ENCODE measurements at regions not wholly inside any gene's neighbourhood (a gene's known extent, or its start where the extent isn't known, plus 50 kb on each side); places are given as distances from the start of the nearest gene placed in this dataset.

DNA sequence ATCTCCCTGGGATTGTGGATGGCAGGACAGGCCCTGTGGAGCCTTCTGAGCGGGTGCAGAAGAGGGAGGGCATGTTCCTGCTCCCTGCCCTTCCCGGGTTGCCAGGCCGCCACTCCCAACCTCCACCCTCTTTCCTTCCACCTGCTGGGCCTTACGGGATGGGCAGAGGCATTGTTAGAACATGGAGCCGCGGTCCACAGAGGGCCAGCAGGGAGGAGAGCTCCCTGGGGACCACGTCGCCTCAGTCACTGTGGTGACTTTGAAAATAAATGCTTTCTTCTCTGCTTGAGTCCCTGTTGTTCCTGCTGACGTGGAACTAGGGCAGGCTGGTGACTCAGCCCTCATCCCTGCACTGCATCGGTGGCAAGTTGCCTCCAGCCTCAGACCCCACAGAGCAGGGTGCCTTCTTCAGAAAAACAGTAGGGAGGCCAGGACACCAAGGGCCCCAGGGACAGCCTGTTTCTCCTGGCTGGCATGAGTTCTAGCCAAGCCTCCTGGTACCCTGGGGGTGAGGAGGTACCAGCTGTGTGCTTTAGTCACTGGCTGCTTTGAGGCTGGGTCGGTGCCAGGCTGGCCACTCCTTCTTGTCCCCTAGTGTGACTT, 224.9 kb downstream of the SEC14L1 start:
- DNase-seq = peak; percentile 40

DNA sequence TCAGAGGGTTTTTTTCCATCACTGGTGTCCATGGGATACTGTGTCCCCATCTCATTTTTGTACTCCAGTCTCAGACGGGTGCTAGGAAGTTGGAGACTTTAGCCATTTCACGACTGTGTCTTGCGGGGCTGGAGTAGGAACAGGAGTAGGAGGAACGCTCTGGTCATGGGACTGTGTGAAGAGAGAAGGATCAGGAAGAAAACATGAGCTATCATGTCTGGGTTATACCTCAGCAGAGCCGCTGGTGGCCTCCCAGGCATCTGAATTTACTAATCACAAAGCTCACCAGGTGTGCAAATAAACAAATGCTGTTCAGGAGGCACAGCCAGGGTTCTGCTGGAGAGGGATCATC, 225.4 kb downstream of the SEC14L1 start:
- peak; percentile 17 for DNase-seq

DNA sequence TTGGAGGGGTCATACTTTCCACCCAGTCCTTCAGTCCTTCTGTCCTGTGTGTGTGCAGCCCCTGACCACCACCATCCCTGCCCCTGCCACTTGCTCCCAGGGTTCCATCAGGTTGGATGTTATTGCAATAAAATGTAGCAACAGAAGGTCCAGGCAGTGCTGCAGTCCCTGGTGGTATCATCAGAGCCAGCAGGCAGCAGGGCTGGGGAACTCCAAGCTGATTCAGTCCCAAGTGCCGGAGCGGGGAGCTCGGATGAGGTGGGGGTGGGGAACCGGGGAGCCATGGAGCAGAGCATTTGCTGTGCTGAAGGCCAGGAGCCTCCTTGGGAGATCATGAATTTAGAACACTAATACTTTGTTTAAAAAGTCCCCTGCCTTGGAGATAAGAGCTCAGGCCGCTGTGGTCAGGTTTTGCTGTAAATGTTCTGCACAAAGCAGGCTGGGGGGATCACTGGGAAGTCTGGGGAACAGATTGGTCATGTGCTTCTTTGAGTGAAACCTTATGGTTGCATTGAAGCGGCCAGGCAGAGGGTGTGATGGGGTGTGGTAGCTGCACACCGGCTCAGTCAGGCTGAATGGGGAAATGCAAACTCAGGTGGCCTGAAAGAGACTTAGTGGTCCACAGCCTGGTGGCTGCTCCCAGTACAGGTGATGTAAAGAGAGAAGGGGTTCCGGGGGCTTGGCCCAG, 225.9 kb downstream of the SEC14L1 start:
- peak; percentile 11 for DNase-seq

DNA sequence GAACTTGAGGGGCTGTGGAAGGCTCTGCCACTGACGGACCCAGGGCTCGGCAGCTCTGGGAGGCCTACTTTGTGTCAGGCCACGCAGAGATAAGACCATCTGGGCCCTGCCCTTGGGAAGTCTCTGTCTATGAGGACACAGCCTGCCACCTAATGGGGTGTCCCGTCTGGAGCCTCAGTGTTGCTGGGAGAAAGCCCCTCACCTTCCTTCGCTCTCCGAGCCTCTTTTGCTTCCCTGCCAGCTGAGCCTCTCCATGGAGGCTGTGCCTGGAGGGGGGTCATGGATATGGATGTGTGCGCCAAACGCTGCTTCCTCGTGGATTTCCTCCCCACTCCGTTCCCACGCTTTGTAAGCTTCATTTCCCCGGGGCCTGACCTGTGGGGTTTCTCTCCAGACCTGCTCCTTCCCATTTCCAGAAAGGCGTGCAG, 228.8 kb downstream of the SEC14L1 start:
- DNase-seq = no peak

DNA sequence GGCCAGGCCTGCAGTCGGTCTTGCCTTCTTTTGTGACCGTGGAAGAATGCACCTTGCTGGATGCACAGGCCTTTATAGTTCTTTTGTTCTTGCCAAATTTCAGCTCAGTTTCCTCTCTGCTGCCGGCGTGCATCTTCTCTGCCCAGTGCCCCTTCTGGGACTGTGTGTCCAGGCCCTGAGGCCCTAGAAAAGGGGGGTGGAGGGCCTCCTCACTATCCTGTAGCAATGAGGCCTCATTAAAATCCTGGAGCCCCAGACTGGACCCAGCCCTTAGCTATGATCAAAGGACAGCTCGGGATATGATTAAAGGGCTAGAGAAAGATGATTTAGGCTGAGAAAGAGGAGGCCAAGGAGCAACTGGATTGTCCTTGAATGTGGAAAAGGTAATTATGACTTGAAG, 229.8 kb downstream of the SEC14L1 start:
- peak; percentile 16 for DNase-seq

DNA sequence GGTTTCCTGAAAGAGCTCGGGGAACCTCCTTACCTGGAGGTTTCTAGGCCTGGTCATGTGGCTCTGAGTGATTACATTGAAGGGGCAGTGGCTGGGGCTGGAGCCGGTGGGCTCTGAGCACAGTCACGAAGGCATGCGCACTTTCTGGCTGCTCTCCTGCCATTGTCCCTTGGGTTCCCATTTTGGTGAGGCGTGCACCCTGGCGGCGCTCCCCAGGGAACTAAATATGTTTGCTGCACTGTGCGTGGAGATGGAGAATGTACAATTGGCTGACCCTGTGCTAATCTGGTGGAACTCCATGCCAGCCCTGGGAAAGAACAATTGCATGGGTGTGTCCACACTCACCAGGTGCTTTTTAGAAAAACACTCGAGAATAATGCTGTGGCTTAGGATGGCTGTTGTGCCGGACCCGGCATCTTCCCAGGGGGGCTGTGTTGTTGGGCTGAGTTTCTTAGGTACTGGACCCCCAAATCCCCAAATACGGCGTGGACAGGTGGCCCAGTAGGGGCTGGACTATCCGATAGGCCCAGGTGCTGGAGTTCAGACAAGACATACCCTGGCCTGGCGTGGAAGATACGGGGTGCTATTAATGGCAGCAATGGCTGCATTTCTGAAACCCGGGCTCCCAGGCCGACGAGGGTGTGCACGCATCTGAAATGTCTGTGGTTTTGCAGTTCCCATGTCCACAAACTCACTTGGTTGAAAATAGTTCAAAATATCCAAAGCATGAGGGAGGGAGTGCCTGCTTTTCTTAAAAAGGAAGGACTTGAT, 230.5 kb downstream of the SEC14L1 start:
- peak; percentile 9 for DNase-seq

DNA sequence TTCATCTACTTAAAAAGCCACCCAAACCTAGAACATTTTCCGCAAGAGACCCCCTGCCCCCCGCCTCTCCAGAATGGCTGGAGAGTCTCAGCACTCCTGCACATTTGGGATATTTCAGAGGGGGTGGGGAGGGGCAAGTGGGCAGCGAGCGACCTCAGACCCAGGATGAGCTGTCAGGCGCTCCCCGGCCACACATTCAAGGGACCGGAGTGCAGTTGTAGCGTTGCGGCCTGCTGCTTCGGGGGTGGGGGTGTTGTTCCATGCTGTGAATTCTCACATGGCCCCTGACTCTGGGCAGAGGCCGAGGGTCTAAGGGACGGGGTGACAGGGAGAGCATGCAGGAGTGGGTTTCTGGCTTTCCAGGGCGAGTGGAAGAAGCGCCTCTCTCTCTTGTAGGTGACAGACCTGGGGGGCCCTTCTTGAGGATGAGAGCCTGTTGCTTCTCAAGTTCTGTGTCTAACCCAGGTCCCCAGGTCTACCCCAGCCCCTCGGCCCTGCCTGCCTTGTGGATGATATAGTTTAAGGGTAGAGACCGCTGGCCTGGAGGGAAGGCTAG, 231.2 kb downstream of the SEC14L1 start:
- no peak for DNase-seq

DNA sequence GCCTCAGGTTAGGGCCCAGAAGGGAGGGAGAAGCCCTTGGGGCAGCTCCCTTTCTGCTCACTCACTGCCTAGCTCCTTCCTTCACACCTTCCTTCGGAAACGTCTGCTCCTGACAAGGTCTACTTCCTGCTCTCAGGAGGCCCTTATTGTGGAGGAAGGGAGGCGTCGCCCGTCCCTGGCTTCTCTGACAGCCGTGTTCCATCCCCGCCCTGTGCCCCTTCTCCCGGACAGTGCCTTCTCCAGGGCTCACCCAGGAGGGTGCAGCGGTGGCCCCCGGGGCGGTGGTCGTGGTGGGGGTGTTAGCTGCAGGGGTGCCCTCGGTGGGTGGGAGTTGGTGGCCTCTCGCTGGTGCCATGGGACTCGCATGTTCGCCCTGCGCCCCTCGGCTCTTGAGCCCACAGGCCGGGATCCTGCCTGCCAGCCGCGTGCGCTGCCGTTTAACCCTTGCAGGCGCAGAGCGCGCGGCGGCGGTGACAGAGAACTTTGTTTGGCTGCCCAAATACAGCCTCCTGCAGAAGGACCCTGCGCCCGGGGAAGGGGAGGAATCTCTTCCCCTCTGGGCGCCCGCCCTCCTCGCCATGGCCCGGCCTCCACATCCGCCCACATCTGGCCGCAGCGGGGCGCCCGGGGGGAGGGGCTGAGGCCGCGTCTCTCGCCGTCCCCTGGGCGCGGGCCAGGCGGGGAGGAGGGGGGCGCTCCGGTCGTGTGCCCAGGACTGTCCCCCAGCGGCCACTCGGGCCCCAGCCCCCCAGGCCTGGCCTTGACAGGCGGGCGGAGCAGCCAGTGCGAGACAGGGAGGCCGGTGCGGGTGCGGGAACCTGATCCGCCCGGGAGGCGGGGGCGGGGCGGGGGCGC, 231.9 kb downstream of the SEC14L1 start:
- peak; percentile 82 for DNase-seq

DNA sequence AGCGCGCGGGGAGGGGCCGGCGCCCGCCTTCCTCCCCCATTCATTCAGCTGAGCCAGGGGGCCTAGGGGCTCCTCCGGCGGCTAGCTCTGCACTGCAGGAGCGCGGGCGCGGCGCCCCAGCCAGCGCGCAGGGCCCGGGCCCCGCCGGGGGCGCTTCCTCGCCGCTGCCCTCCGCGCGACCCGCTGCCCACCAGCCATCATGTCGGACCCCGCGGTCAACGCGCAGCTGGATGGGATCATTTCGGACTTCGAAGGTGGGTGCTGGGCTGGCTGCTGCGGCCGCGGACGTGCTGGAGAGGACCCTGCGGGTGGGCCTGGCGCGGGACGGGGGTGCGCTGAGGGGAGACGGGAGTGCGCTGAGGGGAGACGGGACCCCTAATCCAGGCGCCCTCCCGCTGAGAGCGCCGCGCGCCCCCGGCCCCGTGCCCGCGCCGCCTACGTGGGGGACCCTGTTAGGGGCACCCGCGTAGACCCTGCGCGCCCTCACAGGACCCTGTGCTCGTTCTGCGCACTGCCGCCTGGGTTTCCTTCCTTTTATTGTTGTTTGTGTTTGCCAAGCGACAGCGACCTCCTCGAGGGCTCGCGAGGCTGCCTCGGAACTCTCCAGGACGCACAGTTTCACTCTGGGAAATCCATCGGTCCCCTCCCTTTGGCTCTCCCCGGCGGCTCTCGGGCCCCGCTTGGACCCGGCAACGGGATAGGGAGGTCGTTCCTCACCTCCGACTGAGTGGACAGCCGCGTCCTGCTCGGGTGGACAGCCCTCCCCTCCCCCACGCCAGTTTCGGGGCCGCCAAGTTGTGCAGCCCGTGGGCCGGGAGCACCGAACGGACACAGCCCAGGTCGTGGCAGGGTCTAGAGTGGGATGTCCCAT, 232.8 kb downstream of the SEC14L1 start:
- DNase-seq = peak; percentile 87

DNA sequence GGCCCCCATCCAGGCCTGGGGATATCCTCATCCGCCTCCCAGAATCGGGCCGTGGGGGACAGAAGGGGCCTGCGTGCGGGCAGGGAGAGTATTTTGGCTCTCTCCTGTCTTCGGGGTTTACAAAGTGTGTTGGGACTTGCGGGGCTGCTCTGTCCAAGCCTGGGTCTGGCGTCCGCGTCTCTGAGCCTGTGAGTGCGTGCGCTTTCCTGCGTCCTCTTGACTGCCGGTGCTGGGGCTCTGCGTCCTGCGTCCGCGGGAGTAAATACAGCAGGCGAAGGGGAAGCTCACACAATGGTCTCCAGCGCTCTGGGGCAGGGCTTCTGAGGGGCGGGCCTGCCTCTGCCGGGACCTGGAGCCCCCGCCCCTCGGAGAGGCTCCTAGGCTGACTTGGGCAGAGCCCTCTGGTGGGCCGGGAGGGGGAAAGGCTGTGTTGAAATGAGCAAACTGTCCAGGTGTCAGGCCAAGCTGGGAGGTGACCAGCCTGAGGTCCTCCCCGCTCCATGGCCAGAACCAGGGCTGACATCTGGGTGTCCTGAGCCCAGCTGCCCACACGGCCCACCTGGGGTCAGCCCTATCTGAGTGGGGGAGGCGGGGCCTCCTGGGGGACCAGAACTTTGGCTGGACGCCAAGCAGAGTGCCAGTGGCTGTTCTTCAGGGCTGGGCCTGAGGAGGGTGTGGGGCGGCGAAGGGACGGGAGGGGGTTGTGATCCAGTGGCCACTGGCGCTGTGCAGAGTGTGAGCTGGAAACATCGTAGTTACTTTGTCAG, 233.6 kb downstream of the SEC14L1 start:
- no peak for DNase-seq

DNA sequence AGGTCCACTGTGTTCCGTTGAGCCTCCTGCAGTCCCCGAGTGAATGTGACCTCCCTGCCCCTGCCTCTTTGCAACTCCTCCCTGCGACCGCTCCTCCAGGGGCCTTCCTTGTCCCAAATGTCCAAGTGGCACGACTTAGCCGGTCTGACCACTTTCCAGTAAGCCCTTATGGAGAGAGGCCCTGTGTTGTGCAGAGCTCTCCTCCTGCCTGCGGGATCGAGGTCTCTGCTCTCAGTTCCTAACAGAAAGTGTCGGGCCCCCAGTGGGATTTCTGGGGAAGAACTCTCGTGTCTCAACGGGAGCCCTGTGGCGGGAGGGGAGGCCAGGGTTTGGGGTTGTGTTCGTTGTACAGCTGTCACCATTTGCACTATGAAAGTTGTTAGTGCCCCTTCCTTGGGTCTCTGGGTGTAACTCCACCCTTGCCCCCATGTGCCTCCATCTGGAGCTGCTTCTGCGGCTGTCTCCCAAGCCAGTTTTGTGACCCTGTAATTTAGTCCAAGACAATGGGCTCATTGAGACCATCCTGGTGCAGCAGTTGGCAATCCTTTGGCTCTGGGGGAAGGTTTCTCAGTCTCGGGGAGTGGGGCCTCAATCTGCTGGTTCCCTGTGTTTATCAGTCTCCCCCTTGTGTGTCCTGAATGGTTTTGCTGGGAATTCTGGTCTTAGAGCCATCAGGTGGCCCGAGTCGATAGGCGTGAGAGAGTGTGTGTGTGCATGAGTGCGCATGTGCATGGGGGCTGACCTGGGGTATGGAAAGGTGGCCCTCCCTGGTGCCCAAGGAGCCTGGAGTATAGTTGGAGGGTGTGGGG, 234.5 kb downstream of the SEC14L1 start:
- peak; percentile 52 for DNase-seq

DNA sequence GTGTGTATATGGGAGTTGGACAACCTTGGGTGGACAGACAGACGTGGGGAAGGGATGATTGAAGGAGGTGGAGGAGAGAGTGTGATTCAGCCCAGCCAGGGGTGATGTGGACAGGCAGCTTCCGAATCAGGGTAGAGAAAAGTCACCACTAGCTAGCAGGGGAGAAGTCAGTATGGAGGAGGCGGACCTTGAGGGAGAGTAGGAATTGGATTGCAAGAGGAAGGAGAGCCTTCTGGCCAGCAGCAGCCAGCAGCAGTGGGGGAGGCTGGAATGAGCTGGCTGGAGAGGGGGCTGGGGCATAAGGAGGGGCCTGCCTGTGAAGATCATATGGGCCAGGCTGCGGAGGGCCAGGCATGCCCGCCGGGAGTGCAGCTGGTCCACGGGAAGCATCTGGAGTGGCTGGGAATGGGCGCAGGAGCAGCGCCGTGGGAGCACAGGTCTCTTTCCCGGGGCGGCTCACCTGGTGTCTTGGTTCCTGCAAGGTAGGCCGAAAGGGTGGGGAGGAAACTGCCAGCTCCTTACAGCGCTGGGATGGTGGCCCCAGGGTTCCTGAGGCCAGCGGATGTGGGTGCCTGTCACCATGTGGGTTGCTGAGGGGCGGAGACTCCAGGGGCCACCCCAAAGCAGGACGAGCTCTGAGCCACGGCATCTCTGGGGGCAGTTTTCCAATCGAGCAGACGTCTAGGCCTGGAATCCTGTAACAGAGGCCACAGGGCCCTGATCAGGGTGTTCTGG, 235.3 kb downstream of the SEC14L1 start:
- DNase-seq = peak; percentile 53

DNA sequence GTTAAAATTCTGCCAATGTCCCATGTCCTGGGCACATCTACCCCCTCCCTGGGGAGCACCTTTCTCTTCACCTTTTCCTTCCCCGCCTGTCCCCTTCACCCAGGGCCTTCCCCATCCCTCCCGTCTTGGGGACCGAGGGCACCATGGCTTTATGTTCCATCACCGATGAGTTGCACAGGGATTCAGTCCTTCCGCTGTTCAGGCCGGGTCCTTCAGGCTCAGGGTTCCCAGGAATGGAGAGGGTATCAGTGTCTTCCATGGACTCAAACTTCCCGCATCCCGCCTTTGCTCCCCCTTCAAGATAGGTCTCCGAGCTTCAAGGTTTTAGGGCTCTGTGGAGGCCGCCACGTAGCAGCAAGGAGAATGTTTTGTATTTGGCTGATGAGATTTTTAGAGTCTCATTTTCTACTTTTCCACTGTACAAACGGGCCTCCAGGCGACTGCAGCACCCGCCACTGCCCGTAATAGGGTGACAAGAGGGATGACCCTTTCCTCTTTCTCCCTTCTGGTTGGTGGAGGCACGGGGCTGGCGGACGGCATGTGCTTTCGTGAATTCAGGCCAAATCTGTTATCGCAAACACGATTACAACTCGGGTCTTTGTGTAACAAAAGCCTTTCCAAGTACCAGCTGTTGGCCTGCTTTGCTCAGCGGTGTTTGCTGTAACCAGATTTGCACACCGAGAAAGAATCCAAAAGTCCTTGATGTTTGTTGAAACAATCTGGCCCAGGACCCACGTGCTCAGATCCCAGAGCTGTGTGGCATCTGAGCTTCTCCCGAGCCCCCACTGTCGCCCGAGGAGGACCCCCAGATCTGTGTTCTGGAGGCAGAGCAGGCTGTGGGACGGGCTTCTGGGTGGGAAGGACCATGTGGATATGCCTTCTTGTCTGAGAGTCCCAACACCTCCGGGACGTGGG, 236.3 kb downstream of the SEC14L1 start:
- peak; percentile 56 for DNase-seq

DNA sequence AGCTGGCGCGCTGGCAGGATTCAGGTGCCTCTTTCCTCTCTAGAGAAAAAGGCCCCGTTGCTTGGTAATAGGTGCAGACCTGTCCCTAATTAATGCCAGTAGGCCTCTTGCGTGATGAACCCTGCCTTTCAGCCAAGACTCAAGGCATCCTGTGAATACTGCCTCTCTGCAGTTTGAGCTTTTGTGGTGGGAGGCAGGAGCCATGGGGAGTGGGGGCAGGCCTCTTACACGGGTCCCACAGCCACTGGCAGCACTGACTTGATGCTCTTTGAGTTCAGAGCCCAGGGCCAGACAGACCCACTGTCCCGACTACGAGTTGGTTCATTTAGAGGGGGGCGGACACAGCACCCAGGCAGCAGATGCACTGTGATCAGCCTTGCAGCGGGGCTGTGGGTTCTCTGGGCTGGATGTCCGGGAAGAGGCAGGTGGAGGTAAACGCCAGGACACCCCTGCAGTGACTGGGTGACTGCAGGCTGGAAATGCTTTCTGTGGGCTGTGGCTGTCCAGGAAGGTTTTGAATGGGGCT, 237.0 kb downstream of the SEC14L1 start:
- no peak for DNase-seq

DNA sequence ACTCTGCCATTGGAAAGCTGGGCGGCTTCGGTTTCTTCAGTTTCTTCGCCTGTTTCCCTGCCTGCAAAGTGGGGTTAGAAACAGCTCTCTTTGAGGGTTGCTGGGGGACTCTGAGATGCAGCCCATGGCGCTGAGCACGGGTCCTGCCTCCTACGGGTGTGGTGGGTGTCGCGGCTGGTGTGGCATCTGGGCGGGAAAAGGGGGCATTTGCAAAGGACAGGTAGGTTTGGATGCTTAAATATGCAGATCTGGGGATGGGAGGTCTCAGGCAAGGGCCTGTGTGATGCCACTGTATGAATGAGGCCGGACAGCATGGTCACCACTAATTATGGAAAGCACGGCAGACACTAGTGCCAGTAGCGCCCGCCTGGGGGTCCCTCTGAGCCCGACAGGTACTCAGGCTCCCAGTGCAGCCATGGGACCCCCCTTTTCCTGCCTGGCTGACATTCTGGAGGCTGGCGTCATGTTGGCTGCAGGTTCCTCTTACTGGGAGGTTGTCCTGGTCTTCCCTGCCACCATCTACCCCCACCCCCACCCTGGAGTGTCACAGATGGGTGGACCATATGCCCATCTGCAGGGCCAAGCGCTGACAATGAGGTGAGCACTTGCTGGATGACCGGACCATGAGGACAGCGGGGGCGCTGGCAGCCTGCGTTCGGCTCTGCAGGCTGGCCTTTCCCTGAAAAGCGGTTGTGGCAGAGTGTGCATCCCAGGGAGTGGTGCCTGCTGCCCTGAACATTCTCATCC, 237.7 kb downstream of the SEC14L1 start:
- no peak for DNase-seq

DNA sequence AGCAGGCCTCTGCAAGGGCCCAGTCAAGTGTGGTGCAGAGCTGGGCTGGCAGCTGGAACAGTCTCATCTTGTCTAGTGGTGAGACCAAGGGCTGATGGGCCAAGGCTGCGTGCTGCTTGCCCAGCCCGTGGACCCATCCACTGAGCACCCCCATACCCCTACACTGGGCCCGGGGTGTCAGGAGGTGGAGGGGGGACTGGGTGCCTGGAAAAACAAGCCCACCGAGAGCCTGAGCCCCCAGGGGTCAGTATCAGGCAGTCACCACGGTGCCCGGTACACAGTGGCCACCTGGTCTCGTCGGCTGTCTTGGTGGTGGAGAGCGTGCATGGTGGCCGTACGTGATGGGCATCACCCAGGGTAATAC, 238.3 kb downstream of the SEC14L1 start:
- no peak for DNase-seq

DNA sequence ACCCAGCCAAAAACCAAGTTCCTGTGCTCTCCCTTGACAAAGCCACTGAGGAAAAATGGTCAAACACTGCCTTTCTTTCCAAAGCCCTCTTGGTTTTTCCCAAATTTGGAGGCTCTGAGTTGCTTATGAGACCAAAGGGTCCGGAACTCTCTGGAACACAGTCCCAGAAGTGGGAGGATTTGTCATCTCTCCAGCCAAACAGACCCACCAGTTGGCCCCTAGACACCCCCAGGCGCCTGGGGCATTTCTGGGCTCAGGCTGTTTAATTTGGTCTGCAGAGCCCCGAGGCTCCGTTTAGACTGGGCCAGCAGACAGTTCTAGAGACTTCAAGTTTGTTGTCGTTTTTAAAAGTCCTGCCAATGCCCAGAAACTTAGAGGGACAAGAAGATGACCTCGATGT, 239.1 kb downstream of the SEC14L1 start:
- DNase-seq = no peak
